Stimulated activated naive CD8-positive, alpha-beta T cell treated with anti-CD3 and anti-CD28 coated beads, Interleukin-15, Interleukin-2, amounts not matched to agents 100 ng/mL and 50 ng/mL, for 24 hours (primary cell): ENCODE measurements at regions not wholly inside any gene's neighbourhood (a gene's known extent, or its start where the extent isn't known, plus 50 kb on each side); places are given as distances from the start of the nearest gene placed in this dataset.

ENCODE experiments used
- H3K27ac Mint-ChIP-seq: one replicate; pipeline ENCODE4 v1.8.0; 2021; ENCODE audit warnings: mild to moderate bottlenecking, mixed read lengths
- H3K27me3 Mint-ChIP-seq: one replicate; pipeline ENCODE4 v1.8.0; 2021; ENCODE audit warnings: mixed read lengths
- H3K36me3 Mint-ChIP-seq: one replicate; pipeline ENCODE4 v1.8.0; 2021; ENCODE audit warnings: low read depth, mixed read lengths
- H3K4me1 Mint-ChIP-seq: one replicate; pipeline ENCODE4 v1.8.0; 2021; ENCODE audit warnings: low read depth, mixed read lengths
- H3K4me3 Mint-ChIP-seq: one replicate; pipeline ENCODE4 v1.8.0; 2021; ENCODE audit warnings: mild to moderate bottlenecking, mixed read lengths
- H3K9me3 Mint-ChIP-seq: one replicate; pipeline ENCODE4 v1.8.0; 2021; ENCODE audit warnings: mixed read lengths

DNA sequence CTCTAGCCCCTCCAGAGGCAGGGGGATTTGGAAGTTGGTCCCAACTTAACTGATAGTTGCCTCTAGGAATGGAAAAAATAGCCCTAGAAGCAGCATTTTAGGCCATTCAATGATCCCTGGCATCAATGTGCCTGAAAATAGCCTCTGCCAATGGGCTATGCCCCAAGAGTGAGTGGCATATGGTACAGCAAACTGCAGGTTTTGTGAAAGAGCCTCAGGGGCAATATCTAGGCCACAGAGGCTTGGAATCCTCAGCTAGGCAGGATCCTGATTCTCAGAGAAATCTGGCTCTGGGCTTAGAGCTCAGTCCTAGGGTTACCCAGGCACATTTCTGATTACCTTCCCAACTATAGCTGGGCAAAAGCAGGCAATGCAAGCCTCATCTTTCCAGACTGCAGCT, 104.4 kb upstream of the MOCS1 start:
- no peak overlapping the region for H3K27ac Mint-ChIP-seq
- H3K4me3 Mint-ChIP-seq = no peak overlapping the region
- peaks cover 5% of the 10 kb centered on the region for H3K9me3 Mint-ChIP-seq
- no peaks in the 10 kb centered on the region for H3K36me3 Mint-ChIP-seq
- peaks cover 16% of the 10 kb centered on the region for H3K27me3 Mint-ChIP-seq
- H3K4me1 Mint-ChIP-seq = no peaks in the 10 kb centered on the region

DNA sequence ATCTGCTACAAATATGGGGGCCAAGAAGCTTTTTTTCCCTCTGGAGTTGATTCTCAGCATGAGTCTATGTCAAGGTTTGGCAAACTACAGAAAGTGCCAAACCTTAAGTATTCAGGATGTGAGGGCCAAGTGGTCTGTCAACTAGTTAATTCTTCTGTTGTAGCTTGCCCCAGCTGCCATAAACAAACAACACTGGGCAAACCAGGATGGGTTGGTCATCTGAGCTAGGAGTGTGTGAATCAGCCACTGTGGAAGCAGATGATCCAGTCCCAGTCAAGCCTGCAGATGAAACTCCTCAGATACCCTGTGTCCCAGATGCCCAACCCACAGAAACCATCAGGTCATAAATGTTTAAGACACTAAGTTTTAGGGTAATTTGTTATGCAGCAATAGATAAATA, 103.0 kb upstream of the MOCS1 start:
- H3K4me3 Mint-ChIP-seq = no peak overlapping the region

DNA sequence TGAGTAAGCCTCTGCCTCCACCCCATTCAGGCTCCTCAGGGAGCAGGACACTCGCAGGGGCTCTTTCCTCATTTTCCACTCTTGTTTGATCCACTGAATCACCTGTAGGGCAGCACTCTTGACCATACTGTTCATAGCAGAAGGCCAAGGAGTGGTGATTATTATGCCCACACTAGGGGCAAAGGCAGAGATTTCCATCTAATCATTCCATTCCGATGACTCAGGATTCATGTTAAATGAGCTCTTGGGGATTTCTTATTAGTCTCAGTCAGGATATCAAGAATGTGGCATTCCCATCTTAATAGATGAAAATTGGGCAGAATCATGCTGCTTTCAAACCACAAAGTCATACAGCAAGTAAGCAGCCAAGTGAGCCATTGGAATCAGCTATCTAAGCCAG, 101.9 kb upstream of the MOCS1 start:
- no peak overlapping the region for H3K27ac Mint-ChIP-seq
- no peaks in the 10 kb centered on the region for H3K36me3 Mint-ChIP-seq
- peaks cover 12% of the 10 kb centered on the region for H3K27me3 Mint-ChIP-seq
- H3K4me1 Mint-ChIP-seq = no peaks in the 10 kb centered on the region
- H3K9me3 Mint-ChIP-seq = no peaks in the 10 kb centered on the region
- H3K4me3 Mint-ChIP-seq = no peak overlapping the region

More for the DNA sequence above, 103.0 kb upstream of the MOCS1 start:
- Mint-ChIP-seq H3K27ac (no peak overlapping the region), H3K36me3 (no peaks in the 10 kb centered on the region), H3K27me3 (peaks cover 12% of the 10 kb centered on the region), H3K4me1 (no peaks in the 10 kb centered on the region), H3K9me3 (peaks cover 4% of the 10 kb centered on the region)

DNA sequence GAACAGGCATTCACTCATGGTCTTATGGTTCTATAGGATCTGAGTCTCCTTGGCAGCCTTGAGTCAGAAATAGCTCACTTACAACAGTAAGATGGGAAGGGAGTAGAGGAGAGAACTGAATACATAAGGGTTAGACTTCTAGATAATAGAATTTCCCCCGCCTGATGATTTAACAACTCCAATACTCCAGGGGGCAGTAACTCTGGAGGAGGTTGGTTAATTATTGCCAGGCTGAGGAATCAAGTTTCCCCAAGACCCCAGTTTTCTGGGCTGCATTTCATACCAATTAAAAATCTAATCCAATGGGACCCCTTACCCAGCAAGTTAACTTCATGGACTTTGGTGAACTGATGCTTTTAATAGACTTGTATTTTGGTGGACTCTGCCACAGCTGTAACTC, 94.2 kb upstream of the MOCS1 start:
- Mint-ChIP-seq H3K36me3 (no peaks in the 10 kb centered on the region), H3K4me3 (no peak overlapping the region), H3K27me3 (peaks cover 28% of the 10 kb centered on the region), H3K4me1 (no peaks in the 10 kb centered on the region), H3K9me3 (no peaks in the 10 kb centered on the region), H3K27ac (no peak overlapping the region)

DNA sequence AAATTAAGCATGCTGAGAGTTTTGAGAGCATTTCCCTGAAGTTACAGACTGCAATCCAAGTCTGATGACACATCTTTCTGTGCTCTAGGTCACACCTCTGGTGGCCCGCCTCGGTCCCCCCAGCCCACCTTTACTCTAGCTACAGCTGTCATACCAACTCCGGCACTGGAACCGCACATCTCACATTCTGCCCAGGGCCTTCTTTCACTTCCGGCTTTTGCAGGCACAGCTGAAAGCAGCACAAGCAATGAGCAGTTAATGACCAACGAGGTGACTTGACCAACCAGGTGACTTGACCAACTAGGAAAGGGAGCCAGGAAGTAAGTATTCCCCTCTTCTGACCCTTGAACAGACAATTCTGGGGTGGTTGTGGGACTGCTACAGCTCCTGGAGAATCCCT, 88.6 kb upstream of the MOCS1 start:
- Mint-ChIP-seq H3K36me3 (no peaks in the 10 kb centered on the region), H3K9me3 (peaks cover 23% of the 10 kb centered on the region), H3K4me1 (no peaks in the 10 kb centered on the region), H3K27ac (no peak overlapping the region), H3K4me3 (no peak overlapping the region), H3K27me3 (peaks cover 31% of the 10 kb centered on the region)

GRCh38 chr6:40020166-40020565, 85.9 kb upstream of the MOCS1 start:
- H3K4me1 Mint-ChIP-seq = no peaks in the 10 kb centered on the region
- no peaks in the 10 kb centered on the region for H3K36me3 Mint-ChIP-seq
- H3K4me3 Mint-ChIP-seq = no peak overlapping the region
- no peak overlapping the region for H3K27ac Mint-ChIP-seq
- peaks cover 25% of the 10 kb centered on the region for H3K27me3 Mint-ChIP-seq
- peaks cover 37% of the 10 kb centered on the region for H3K9me3 Mint-ChIP-seq

GRCh38 chr6:40015530-40015929, 81.3 kb upstream of the MOCS1 start:
- peaks cover 27% of the 10 kb centered on the region for H3K27me3 Mint-ChIP-seq
- no peaks in the 10 kb centered on the region for H3K4me1 Mint-ChIP-seq
- no peaks in the 10 kb centered on the region for H3K36me3 Mint-ChIP-seq
- no peak overlapping the region for H3K4me3 Mint-ChIP-seq
- no peak overlapping the region for H3K27ac Mint-ChIP-seq
- peaks cover 37% of the 10 kb centered on the region for H3K9me3 Mint-ChIP-seq

GRCh38 chr6:40011844-40012243, 77.6 kb upstream of the MOCS1 start:
- no peaks in the 10 kb centered on the region for H3K36me3 Mint-ChIP-seq
- no peak overlapping the region for H3K27ac Mint-ChIP-seq
- peaks cover 42% of the 10 kb centered on the region for H3K27me3 Mint-ChIP-seq
- no peaks in the 10 kb centered on the region for H3K4me1 Mint-ChIP-seq
- no peak overlapping the region for H3K4me3 Mint-ChIP-seq
- H3K9me3 Mint-ChIP-seq = peaks cover 17% of the 10 kb centered on the region

- peaks cover 24% of the 10 kb centered on the region for H3K27me3 Mint-ChIP-seq
- no peaks in the 10 kb centered on the region for H3K4me1 Mint-ChIP-seq
- H3K4me3 Mint-ChIP-seq = no peak overlapping the region
- no peak overlapping the region for H3K27ac Mint-ChIP-seq
- peaks cover 12% of the 10 kb centered on the region for H3K36me3 Mint-ChIP-seq
- peaks cover 42% of the 10 kb centered on the region for H3K9me3 Mint-ChIP-seq
Observed at GRCh38 chr6:40000964-40001515, 66.8 kb upstream of the MOCS1 start.

DNA sequence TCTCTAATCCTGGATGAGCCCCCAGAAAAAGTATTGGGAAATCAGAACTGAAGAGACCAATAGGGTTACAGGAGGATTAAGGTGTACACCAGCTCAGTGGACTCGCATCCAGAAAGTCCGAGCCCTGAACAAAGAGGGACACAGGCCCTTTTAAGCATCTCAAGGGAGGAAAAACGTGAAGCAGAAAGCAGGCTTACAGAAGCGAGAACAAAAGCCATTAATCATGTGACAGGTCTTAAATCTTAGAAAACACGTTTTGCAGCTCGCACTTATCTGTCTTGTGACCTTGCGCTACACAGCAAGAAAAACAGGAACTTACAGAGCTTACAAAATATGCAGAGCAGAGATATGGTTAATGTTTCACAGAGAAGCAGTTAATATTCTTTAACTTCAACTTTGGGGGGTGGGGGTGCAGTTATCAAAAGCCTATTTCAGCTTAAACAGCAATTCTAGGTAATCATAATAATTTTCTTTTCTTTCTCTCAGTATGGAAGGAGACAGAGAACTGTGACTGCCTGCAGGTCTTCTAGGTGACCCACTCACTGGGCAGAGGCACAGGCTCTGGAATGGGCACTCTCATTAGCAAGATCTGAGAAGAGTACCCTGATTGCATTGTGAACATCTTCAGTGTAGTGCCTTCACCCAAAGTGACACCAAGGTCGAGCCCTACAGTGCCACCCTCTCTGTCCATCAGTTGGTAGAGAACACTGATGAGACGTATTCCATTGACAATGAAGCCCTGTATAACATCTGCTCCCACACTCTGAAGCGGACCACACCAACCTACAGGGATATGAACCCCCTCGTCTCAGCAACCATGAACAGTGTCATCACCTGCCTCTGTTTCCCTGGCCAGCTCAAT, 65.0 kb upstream of the MOCS1 start:
- peaks cover 47% of the 10 kb centered on the region for H3K9me3 Mint-ChIP-seq
- H3K4me1 Mint-ChIP-seq = no peaks in the 10 kb centered on the region
- no peak overlapping the region for H3K4me3 Mint-ChIP-seq
- peaks cover 21% of the 10 kb centered on the region for H3K27me3 Mint-ChIP-seq
- peaks cover 12% of the 10 kb centered on the region for H3K36me3 Mint-ChIP-seq
- H3K27ac Mint-ChIP-seq = no peak overlapping the region

GRCh38 chr6:39998126-39998525, 63.9 kb upstream of the MOCS1 start:
- Mint-ChIP-seq H3K9me3 (peaks cover 48% of the 10 kb centered on the region), H3K4me1 (no peaks in the 10 kb centered on the region), H3K4me3 (no peak overlapping the region), H3K27me3 (peaks cover 17% of the 10 kb centered on the region), H3K36me3 (peaks cover 12% of the 10 kb centered on the region), H3K27ac (no peak overlapping the region)

GRCh38 chr6:39997101-39997635, 62.9 kb upstream of the MOCS1 start:
- H3K4me3 Mint-ChIP-seq = no peak overlapping the region
- peaks cover 55% of the 10 kb centered on the region for H3K9me3 Mint-ChIP-seq
- no peak overlapping the region for H3K27ac Mint-ChIP-seq
- H3K4me1 Mint-ChIP-seq = no peaks in the 10 kb centered on the region
- peaks cover 12% of the 10 kb centered on the region for H3K36me3 Mint-ChIP-seq
- peaks cover 17% of the 10 kb centered on the region for H3K27me3 Mint-ChIP-seq

GRCh38 chr6:39995633-39996032, 61.4 kb upstream of the MOCS1 start:
- H3K36me3 Mint-ChIP-seq = peaks cover 12% of the 10 kb centered on the region
- no peak overlapping the region for H3K27ac Mint-ChIP-seq
- no peak overlapping the region for H3K4me3 Mint-ChIP-seq
- H3K27me3 Mint-ChIP-seq = peaks cover 21% of the 10 kb centered on the region
- H3K4me1 Mint-ChIP-seq = no peaks in the 10 kb centered on the region
- peaks cover 55% of the 10 kb centered on the region for H3K9me3 Mint-ChIP-seq

GRCh38 chr6:39992861-39993622, 58.8 kb upstream of the MOCS1 start:
- no peak overlapping the region for H3K4me3 Mint-ChIP-seq
- H3K27me3 Mint-ChIP-seq = peaks cover 8% of the 10 kb centered on the region
- no peak overlapping the region for H3K27ac Mint-ChIP-seq
- H3K9me3 Mint-ChIP-seq = peaks cover 31% of the 10 kb centered on the region
- H3K36me3 Mint-ChIP-seq = no peaks in the 10 kb centered on the region
- no peaks in the 10 kb centered on the region for H3K4me1 Mint-ChIP-seq
